Endothelial cell (in vitro differentiated cells): ENCODE measurements at regions not wholly inside any gene's neighbourhood (a gene's known extent, or its start where the extent isn't known, plus 50 kb on each side); places are given as distances from the start of the nearest gene placed in this dataset. TPM values are rescaled to one million over a fixed set of nuclear protein-coding genes. Genes with fewer than 3 reads are reported as not detected.

Experiments used
- DNase-seq: peaks from one replicate; pipeline ENCODE4 v3.0.0; 2021; ENCODE audit warnings: low spot score
- H3K27ac Mint-ChIP-seq: one replicate; pipeline ENCODE4 v1.8.0; 2021; ENCODE audit warnings: mixed read lengths, inconsistent platforms; ENCODE audit not compliant: unreplicated experiment
- H3K27me3 Mint-ChIP-seq: one replicate; pipeline ENCODE4 v1.8.0; 2021; ENCODE audit warnings: mild to moderate bottlenecking, moderate library complexity, mixed read lengths, inconsistent platforms; ENCODE audit not compliant: unreplicated experiment
- H3K36me3 Mint-ChIP-seq: one replicate; pipeline ENCODE4 v1.8.0; 2021; ENCODE audit warnings: mild to moderate bottlenecking, low read depth, mixed read lengths, inconsistent platforms; ENCODE audit not compliant: unreplicated experiment
- H3K4me1 Mint-ChIP-seq: one replicate; pipeline ENCODE4 v1.8.0; 2021; ENCODE audit warnings: mild to moderate bottlenecking, mixed read lengths, inconsistent platforms; ENCODE audit not compliant: unreplicated experiment
- H3K4me3 Mint-ChIP-seq: one replicate; pipeline ENCODE4 v1.8.0; 2021; ENCODE audit warnings: mild to moderate bottlenecking, mixed read lengths, inconsistent platforms; ENCODE audit not compliant: unreplicated experiment
- H3K9me3 Mint-ChIP-seq: one replicate; pipeline ENCODE4 v1.8.0; 2021; ENCODE audit warnings: mixed read lengths, inconsistent platforms; ENCODE audit not compliant: unreplicated experiment
- microRNA-seq: library from miRNA; unstranded; fragments of <30 nt; microRNA quantifications from one replicate; pipeline ENCODE4, GENCODE V29; 2020; ENCODE audit not compliant: unreplicated experiment
- TF ChIP-seq, protein P1 (sequence below): fragments of 200-600 bp; sonication (generic); IDR thresholded peaks from one replicate; pipeline ENCODE4 v1.5.0; 2021; ENCODE audit warnings: antibody characterized with exemption; ENCODE audit not compliant: unreplicated experiment

DNA sequence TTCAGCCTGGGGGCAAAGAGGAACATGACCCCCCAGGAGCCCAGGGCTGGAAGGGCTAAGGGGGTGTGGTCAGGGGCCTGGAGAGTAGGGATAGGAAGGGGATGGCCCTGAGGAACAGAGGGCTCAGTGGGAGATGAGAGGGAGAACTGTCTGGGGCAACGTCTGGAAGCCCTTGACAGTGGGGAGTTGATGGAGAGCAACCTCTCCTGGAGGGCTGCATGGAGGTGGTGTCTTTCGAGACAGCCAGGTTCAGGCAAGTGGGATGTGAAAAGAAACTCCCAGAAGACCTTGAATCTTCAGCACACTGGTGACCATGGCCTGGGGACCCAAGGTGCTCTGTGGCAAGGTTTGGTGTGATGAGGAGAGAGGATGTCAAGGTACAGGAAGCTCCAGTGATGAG, 54.2 kb upstream of the RUNX3 start:
- peaks cover 4% of the 10 kb centered on the region for H3K36me3 Mint-ChIP-seq
- no peak overlapping the region for H3K27ac Mint-ChIP-seq
- no peak for DNase-seq
- H3K4me3 Mint-ChIP-seq = no peak overlapping the region
- H3K27me3 Mint-ChIP-seq = peaks cover 21% of the 10 kb centered on the region
- no peaks in the 10 kb centered on the region for H3K9me3 Mint-ChIP-seq
- no peaks in the 10 kb centered on the region for H3K4me1 Mint-ChIP-seq
- TF ChIP-seq, protein P1, sequence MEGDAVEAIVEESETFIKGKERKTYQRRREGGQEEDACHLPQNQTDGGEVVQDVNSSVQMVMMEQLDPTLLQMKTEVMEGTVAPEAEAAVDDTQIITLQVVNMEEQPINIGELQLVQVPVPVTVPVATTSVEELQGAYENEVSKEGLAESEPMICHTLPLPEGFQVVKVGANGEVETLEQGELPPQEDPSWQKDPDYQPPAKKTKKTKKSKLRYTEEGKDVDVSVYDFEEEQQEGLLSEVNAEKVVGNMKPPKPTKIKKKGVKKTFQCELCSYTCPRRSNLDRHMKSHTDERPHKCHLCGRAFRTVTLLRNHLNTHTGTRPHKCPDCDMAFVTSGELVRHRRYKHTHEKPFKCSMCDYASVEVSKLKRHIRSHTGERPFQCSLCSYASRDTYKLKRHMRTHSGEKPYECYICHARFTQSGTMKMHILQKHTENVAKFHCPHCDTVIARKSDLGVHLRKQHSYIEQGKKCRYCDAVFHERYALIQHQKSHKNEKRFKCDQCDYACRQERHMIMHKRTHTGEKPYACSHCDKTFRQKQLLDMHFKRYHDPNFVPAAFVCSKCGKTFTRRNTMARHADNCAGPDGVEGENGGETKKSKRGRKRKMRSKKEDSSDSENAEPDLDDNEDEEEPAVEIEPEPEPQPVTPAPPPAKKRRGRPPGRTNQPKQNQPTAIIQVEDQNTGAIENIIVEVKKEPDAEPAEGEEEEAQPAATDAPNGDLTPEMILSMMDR = no peak

DNA sequence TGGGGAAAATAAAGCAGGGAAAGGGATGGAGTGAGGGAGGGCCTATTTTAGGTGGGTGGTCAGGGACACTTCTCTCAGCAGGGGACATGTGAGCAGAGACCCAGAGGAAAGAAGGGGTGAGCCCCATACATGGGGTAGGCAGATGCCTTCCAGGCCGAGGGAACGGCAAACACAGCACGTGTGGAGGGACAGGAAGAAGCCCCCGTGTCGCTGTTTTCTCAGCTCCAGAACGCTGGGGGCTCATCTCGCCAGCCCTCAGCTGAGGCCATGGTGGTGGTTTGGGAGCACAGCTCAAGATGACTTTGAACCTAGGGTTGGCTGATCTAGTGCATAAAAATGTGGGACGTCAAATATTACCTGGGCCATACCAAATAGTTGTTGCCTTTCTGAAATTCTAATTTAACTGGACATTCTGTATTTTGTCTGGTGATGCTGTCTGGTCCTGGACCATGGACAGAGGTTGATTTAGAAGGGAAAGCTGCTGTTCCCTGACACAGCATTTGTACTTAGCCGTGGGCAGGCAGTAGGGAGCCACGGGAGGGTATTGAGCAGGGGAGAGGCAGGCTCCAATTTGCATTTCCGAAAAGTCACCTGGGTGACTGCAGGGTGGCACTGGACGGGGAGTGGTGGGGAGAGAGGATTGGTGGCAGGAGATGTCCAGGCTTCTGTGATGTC, 53.1 kb upstream of the RUNX3 start:
- DNase-seq = no peak
- Mint-ChIP-seq H3K36me3 (peaks cover 4% of the 10 kb centered on the region), H3K27me3 (peaks cover 19% of the 10 kb centered on the region), H3K4me3 (no peak overlapping the region), H3K4me1 (no peaks in the 10 kb centered on the region), H3K9me3 (no peaks in the 10 kb centered on the region), H3K27ac (peak overlapping the region; percentile 15)
- TF ChIP-seq, protein P1 = no peak

DNA sequence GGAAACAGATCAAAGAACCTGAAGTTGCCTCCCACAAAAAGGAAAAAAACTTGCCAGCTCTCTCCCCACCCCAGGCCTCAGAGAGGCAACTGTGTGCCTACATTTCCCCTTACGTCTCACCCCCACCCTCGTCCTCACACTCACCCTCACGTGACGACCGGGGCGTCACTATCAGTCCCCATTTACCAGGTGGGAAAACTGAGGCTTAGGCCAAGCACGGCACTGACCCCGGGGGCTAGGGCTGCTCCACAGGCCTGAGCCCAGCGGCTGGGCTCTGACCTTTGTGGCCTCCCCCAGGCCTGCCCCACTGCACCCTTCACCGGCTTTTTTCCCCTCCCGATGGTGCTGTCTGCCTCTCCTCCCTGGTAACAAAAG, 51.5 kb upstream of the RUNX3 start:
- H3K27ac Mint-ChIP-seq = no peak overlapping the region
- peaks cover 16% of the 10 kb centered on the region for H3K27me3 Mint-ChIP-seq
- TF ChIP-seq, protein P1 = no peak
- peaks cover 4% of the 10 kb centered on the region for H3K36me3 Mint-ChIP-seq
- H3K4me3 Mint-ChIP-seq = no peak overlapping the region
- no peak for DNase-seq
- no peaks in the 10 kb centered on the region for H3K4me1 Mint-ChIP-seq
- no peaks in the 10 kb centered on the region for H3K9me3 Mint-ChIP-seq

DNA sequence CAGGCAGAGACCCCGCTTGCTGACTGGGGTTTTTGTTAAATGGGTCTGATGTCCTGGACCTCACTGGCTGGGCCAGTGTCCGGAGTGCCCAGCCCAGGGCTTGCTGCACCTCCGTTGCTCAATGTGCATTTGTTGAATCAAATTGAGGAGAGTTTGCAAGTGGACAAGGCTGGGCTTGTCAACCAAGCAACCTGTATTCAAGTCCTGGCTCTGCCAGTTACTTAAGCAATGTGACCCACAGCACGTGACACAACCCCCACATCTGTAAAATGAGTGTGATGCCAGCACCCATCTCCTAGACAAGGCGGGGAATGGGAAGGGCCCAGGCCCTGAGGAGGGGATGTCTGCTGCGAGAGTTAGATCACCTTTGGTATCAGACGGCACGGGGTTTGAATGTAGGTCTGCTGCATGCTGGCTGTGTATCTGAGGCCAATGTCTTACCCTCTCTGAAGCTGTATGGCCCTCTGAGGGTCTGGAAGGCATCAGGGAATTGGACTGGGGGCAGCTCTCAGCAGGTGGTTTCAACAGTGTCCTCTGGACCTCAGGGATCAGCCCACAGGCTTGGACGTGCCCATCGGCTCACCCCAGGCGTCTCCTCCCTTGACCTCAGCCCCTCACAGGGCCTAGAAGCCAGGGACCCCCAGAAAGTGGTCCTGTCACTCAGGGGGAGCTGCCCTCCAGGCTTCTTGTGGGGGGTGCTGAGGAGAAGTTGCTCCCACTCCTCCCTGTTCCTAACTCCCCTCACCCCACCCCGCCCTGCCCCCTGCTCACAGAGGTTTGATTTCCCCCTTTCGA, 51.0 kb upstream of the RUNX3 start:
- Mint-ChIP-seq H3K36me3 (peaks cover 4% of the 10 kb centered on the region), H3K9me3 (no peaks in the 10 kb centered on the region), H3K4me1 (no peaks in the 10 kb centered on the region), H3K27ac (no peak overlapping the region), H3K4me3 (no peak overlapping the region), H3K27me3 (peaks cover 16% of the 10 kb centered on the region)
- TF ChIP-seq, protein P1 = no peak
- no peak for DNase-seq

Small RNAs in the stretch of these regions (microRNA-seq; reads per million reads assigned to microRNA genes)
- gene MIR4425 = not detected
